ENCODE measurements at regions not wholly inside any gene's neighbourhood (a gene's known extent, or its start where the extent isn't known, plus 50 kb on each side); places are given as distances from the start of the nearest gene placed in this dataset.

DNA sequence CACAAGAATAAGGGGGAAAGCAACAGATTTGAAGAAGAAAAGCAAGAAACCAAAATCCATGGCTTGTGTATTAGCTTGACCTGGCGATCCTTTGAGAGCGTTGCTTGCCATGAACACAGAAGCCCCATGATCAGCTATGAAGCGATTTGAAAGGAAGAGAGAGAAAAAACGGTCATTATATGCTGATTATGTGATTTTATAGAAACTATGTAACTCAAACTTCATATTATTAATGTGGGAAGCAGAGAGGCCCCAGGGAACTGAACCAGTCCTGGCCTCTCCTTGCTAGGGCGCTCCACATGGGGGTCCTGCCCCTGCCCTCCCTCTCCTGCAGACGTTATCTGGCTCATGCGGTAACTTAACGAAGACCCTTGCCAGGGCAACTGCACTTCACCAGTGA is 306.1 kb upstream of the ADARB2 start:
- TF ChIP-seq EZH2 (IDR thresholded peaks at IDR 0.05; ENCODE audit: borderline replicate concordance, low read depth, low read length, severe bottlenecking) = no peak
- TF ChIP-seq CTCF (IDR thresholded peaks at IDR 0.05; ENCODE audit: borderline replicate concordance, extremely low read depth, low read length, poor library complexity, severe bottlenecking) = no peak
- ATAC-seq (ENCODE audit: insufficient read depth, low read depth) (no peak), DNase-seq (no peak)
- H2AFZ ChIP-seq (ENCODE audit: low read depth, low read length) = no peak overlapping the region
- H3K79me2 ChIP-seq (ENCODE audit: insufficient read depth, low read length) = no peaks in the 10 kb centered on the region
- no peaks in the 10 kb centered on the region for H3K27me3 ChIP-seq (ENCODE audit: insufficient read depth, low read length, poor library complexity)
- H3K9me3 ChIP-seq (ENCODE audit: insufficient read depth, low read length, severe bottlenecking) = no peaks in the 10 kb centered on the region
- no peak overlapping the region for H3K4me2 ChIP-seq (ENCODE audit: insufficient read depth, low read length)
- H4K20me1 ChIP-seq (ENCODE audit: insufficient read depth, low read length) = no peaks in the 10 kb centered on the region
- H3K4me1 ChIP-seq (ENCODE audit: insufficient read depth, low read length) = peaks cover 5% of the 10 kb centered on the region; the same call in 1 of the 2 replicates
- H3K27ac ChIP-seq (ENCODE audit: low read length) = no peak overlapping the region
- H3K4me3 ChIP-seq (ENCODE audit: low read depth in 1 of 2, low read length in 2 of 2) = no peak overlapping the region
- no peak overlapping the region for H3K9ac ChIP-seq (ENCODE audit: low read depth, low read length)
- no peaks in the 10 kb centered on the region for H3K36me3 ChIP-seq (ENCODE audit: insufficient read depth, low read length)

- DNase-seq (no peak), ATAC-seq (ENCODE audit: insufficient read depth, low read depth) (no peak)
- no peak for TF ChIP-seq EZH2 (IDR thresholded peaks at IDR 0.05; ENCODE audit: borderline replicate concordance, low read depth, low read length, severe bottlenecking)
- no peak for TF ChIP-seq CTCF (IDR thresholded peaks at IDR 0.05; ENCODE audit: borderline replicate concordance, extremely low read depth, low read length, poor library complexity, severe bottlenecking)
- no peaks in the 10 kb centered on the region for H3K79me2 ChIP-seq (ENCODE audit: insufficient read depth, low read length)
- H3K4me2 ChIP-seq (ENCODE audit: insufficient read depth, low read length) = no peak overlapping the region
- H3K9ac ChIP-seq (ENCODE audit: low read depth, low read length) = no peak overlapping the region
- no peak overlapping the region for H3K4me3 ChIP-seq (ENCODE audit: low read depth in 1 of 2, low read length in 2 of 2)
- no peaks in the 10 kb centered on the region for H3K9me3 ChIP-seq (ENCODE audit: insufficient read depth, low read length, severe bottlenecking)
- no peak overlapping the region for H3K27ac ChIP-seq (ENCODE audit: low read length)
- H3K36me3 ChIP-seq (ENCODE audit: insufficient read depth, low read length) = no peaks in the 10 kb centered on the region
- H3K27me3 ChIP-seq (ENCODE audit: insufficient read depth, low read length, poor library complexity) = no peaks in the 10 kb centered on the region
- H4K20me1 ChIP-seq (ENCODE audit: insufficient read depth, low read length) = no peaks in the 10 kb centered on the region
- no peaks in the 10 kb centered on the region for H3K4me1 ChIP-seq (ENCODE audit: insufficient read depth, low read length)
- H2AFZ ChIP-seq (ENCODE audit: low read depth, low read length) = no peak overlapping the region
Observed at GRCh38 chr10:2038036-2038435, 300.7 kb upstream of the ADARB2 start.

DNA sequence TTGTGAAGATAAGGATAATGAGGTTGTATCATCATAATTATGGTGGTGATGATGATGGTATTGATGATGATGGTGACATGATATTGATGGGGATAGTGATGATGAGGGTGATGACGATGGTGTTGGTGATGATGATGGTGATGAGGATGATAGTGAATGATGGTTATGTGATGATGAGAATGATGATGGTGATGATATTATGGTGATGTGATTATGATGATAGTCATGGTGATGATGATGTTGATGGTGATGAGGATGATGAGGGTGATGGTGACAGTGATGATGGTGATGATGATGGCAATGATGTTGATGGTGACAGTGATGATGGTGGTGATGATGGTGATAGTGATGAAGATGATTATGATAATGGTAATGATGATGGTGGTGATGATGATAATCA is 299.9 kb upstream of the ADARB2 start:
- Histone ChIP-seq H3K79me2 (ENCODE audit: insufficient read depth, low read length) (no peaks in the 10 kb centered on the region), H3K27me3 (ENCODE audit: insufficient read depth, low read length, poor library complexity) (no peaks in the 10 kb centered on the region), H2AFZ (ENCODE audit: low read depth, low read length) (no peak overlapping the region), H3K9ac (ENCODE audit: low read depth, low read length) (no peak overlapping the region), H4K20me1 (ENCODE audit: insufficient read depth, low read length) (no peaks in the 10 kb centered on the region), H3K36me3 (ENCODE audit: insufficient read depth, low read length) (no peaks in the 10 kb centered on the region), H3K4me3 (ENCODE audit: low read depth in 1 of 2, low read length in 2 of 2) (no peak overlapping the region), H3K4me2 (ENCODE audit: insufficient read depth, low read length) (no peak overlapping the region), H3K4me1 (ENCODE audit: insufficient read depth, low read length) (no peaks in the 10 kb centered on the region), H3K9me3 (ENCODE audit: insufficient read depth, low read length, severe bottlenecking) (no peaks in the 10 kb centered on the region), H3K27ac (ENCODE audit: low read length) (no peak overlapping the region)
- no peak for ATAC-seq (ENCODE audit: insufficient read depth, low read depth)
- no peak for TF ChIP-seq EZH2 (IDR thresholded peaks at IDR 0.05; ENCODE audit: borderline replicate concordance, low read depth, low read length, severe bottlenecking)
- DNase-seq = no peak

GRCh38 chr10:2036209-2036608 is 298.9 kb upstream of the ADARB2 start:
- Histone ChIP-seq H2AFZ (ENCODE audit: low read depth, low read length) (no peak overlapping the region), H3K79me2 (ENCODE audit: insufficient read depth, low read length) (no peaks in the 10 kb centered on the region), H3K4me3 (ENCODE audit: low read depth in 1 of 2, low read length in 2 of 2) (no peak overlapping the region), H3K9me3 (ENCODE audit: insufficient read depth, low read length, severe bottlenecking) (no peaks in the 10 kb centered on the region), H4K20me1 (ENCODE audit: insufficient read depth, low read length) (no peaks in the 10 kb centered on the region), H3K4me2 (ENCODE audit: insufficient read depth, low read length) (no peak overlapping the region), H3K36me3 (ENCODE audit: insufficient read depth, low read length) (no peaks in the 10 kb centered on the region), H3K4me1 (ENCODE audit: insufficient read depth, low read length) (no peaks in the 10 kb centered on the region), H3K9ac (ENCODE audit: low read depth, low read length) (no peak overlapping the region), H3K27ac (ENCODE audit: low read length) (no peak overlapping the region), H3K27me3 (ENCODE audit: insufficient read depth, low read length, poor library complexity) (no peaks in the 10 kb centered on the region)
- no peak for TF ChIP-seq EZH2 (IDR thresholded peaks at IDR 0.05; ENCODE audit: borderline replicate concordance, low read depth, low read length, severe bottlenecking)
- TF ChIP-seq CTCF (IDR thresholded peaks at IDR 0.05; ENCODE audit: borderline replicate concordance, extremely low read depth, low read length, poor library complexity, severe bottlenecking) = no peak
- ATAC-seq (ENCODE audit: insufficient read depth, low read depth) (no peak), DNase-seq (no peak)

Measured in DND-41 (cell line).